ENCODE measurements at regions not wholly inside any gene's neighbourhood (a gene's known extent, or its start where the extent isn't known, plus 50 kb on each side); places are given as distances from the start of the nearest gene placed in this dataset.

DNA sequence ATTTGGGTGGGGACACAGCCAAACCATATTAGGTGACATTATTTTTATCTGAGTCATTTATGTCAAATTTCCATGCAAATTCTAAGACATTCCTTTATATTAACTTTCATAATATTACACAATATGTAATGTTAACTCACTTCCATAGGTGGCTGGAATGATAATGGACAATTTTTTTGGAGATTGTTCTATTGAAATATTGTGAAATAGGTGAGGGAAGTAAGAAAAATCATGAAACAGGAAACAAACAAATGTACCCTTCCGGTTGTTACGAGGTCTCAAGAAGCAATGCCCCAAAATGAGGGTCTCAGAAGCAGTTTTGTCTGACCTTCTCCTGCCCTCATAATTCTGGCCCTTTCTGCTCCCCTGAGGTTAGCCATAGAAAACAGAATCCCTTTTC is 306.5 kb downstream of the HDGFL1 start:
- no peak overlapping the region for H3K9ac ChIP-seq (ENCODE audit: low read depth in 1 of 2, low read length in 2 of 2)
- H3K27ac ChIP-seq (ENCODE audit: low read depth in 1 of 2, low read length in 2 of 2): no peak overlapping the region
- TF ChIP-seq FOXA1 (IDR thresholded peaks at IDR 0.05): no peak
- no peak for TF ChIP-seq ATF3 (IDR thresholded peaks at IDR 0.05)
- TF ChIP-seq, protein P1, sequence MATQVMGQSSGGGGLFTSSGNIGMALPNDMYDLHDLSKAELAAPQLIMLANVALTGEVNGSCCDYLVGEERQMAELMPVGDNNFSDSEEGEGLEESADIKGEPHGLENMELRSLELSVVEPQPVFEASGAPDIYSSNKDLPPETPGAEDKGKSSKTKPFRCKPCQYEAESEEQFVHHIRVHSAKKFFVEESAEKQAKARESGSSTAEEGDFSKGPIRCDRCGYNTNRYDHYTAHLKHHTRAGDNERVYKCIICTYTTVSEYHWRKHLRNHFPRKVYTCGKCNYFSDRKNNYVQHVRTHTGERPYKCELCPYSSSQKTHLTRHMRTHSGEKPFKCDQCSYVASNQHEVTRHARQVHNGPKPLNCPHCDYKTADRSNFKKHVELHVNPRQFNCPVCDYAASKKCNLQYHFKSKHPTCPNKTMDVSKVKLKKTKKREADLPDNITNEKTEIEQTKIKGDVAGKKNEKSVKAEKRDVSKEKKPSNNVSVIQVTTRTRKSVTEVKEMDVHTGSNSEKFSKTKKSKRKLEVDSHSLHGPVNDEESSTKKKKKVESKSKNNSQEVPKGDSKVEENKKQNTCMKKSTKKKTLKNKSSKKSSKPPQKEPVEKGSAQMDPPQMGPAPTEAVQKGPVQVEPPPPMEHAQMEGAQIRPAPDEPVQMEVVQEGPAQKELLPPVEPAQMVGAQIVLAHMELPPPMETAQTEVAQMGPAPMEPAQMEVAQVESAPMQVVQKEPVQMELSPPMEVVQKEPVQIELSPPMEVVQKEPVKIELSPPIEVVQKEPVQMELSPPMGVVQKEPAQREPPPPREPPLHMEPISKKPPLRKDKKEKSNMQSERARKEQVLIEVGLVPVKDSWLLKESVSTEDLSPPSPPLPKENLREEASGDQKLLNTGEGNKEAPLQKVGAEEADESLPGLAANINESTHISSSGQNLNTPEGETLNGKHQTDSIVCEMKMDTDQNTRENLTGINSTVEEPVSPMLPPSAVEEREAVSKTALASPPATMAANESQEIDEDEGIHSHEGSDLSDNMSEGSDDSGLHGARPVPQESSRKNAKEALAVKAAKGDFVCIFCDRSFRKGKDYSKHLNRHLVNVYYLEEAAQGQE (IDR thresholded peaks at IDR 0.05): no peak
- no peak for TF ChIP-seq CTCF (IDR thresholded peaks at IDR 0.05; ENCODE audit: low read depth, low read length, missing input control)
- TF ChIP-seq, protein P2, sequence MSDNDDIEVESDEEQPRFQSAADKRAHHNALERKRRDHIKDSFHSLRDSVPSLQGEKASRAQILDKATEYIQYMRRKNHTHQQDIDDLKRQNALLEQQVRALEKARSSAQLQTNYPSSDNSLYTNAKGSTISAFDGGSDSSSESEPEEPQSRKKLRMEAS (IDR thresholded peaks at IDR 0.05): no peak
- TF ChIP-seq TAF1 (conservative IDR thresholded peaks at IDR 0.05): no peak
- TF ChIP-seq NR2F2 (IDR thresholded peaks at IDR 0.05): no peak
- TF ChIP-seq EGR1 (IDR thresholded peaks at IDR 0.05; ENCODE audit: low read depth in 2 of 2): no peak
- no peak for TF ChIP-seq SP1 (IDR thresholded peaks at IDR 0.05)
- H3K4me3 ChIP-seq (ENCODE audit: low read depth in 1 of 3, low read length in 3 of 3): no peak overlapping the region
- DNase-seq (ENCODE audit: low spot score): no peak
- WGBS: 92% methylated on average over 2 of the region's 2 CpGs
- H3K27me3 ChIP-seq (ENCODE audit: control insufficient read depth in 4 of 4, insufficient read depth in 4 of 4, low read length in 3 of 4): no peaks in the 10 kb centered on the region
- H3K9me3 ChIP-seq (ENCODE audit: control insufficient read depth in 4 of 4, low read length in 3 of 4): no peaks in the 10 kb centered on the region
- no peaks in the 10 kb centered on the region for H3K36me3 ChIP-seq (ENCODE audit: control insufficient read depth in 4 of 4, insufficient read depth in 3 of 4, low read depth in 1 of 4, low read length in 3 of 4)
- H3K4me1 ChIP-seq (ENCODE audit: control insufficient read depth in 4 of 4, insufficient read depth in 4 of 4, low read length in 3 of 4): no peaks in the 10 kb centered on the region

- no peak overlapping the region for H3K27ac ChIP-seq (ENCODE audit: low read depth in 1 of 2, low read length in 2 of 2)
- DNase-seq (ENCODE audit: low spot score): no peak
- no peak overlapping the region for H3K9ac ChIP-seq (ENCODE audit: low read depth in 1 of 2, low read length in 2 of 2)
- H3K27me3 ChIP-seq (ENCODE audit: control insufficient read depth in 4 of 4, insufficient read depth in 4 of 4, low read length in 3 of 4): no peaks in the 10 kb centered on the region
- no peak overlapping the region for H3K4me3 ChIP-seq (ENCODE audit: low read depth in 1 of 3, low read length in 3 of 3)
- no peak for TF ChIP-seq FOXA2 (IDR thresholded peaks at IDR 0.05)
- no peak for TF ChIP-seq CTCF (IDR thresholded peaks at IDR 0.05; ENCODE audit: low read depth, low read length, missing input control)
- TF ChIP-seq GABPA (IDR thresholded peaks at IDR 0.05 in 1 of 2, conservative IDR thresholded peaks at IDR 0.05 in 1 of 2): no peak
- no peak for TF ChIP-seq HNF4G (IDR thresholded peaks at IDR 0.05)
- TF ChIP-seq JUND (IDR thresholded peaks at IDR 0.05): no peak
- TF ChIP-seq, protein P1 (IDR thresholded peaks at IDR 0.05): no peak
- no peak for TF ChIP-seq EGR1 (IDR thresholded peaks at IDR 0.05; ENCODE audit: low read depth in 2 of 2)
- TF ChIP-seq ATF3 (IDR thresholded peaks at IDR 0.05): no peak
- TF ChIP-seq NR2F2 (IDR thresholded peaks at IDR 0.05): no peak
- TF ChIP-seq FOXA1 (IDR thresholded peaks at IDR 0.05): no peak
- TF ChIP-seq SP1 (IDR thresholded peaks at IDR 0.05): no peak
- no peak for TF ChIP-seq TAF1 (conservative IDR thresholded peaks at IDR 0.05)
- TF ChIP-seq, protein P3, sequence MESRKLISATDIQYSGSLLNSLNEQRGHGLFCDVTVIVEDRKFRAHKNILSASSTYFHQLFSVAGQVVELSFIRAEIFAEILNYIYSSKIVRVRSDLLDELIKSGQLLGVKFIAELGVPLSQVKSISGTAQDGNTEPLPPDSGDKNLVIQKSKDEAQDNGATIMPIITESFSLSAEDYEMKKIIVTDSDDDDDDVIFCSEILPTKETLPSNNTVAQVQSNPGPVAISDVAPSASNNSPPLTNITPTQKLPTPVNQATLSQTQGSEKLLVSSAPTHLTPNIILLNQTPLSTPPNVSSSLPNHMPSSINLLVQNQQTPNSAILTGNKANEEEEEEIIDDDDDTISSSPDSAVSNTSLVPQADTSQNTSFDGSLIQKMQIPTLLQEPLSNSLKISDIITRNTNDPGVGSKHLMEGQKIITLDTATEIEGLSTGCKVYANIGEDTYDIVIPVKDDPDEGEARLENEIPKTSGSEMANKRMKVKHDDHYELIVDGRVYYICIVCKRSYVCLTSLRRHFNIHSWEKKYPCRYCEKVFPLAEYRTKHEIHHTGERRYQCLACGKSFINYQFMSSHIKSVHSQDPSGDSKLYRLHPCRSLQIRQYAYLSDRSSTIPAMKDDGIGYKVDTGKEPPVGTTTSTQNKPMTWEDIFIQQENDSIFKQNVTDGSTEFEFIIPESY (IDR thresholded peaks at IDR 0.05): no peak
- no peak for TF ChIP-seq RAD21 (IDR thresholded peaks at IDR 0.05)
- TF ChIP-seq, protein P2 (IDR thresholded peaks at IDR 0.05): no peak
- TF ChIP-seq RXRA (IDR thresholded peaks at IDR 0.05): no peak
- no peak for TF ChIP-seq HNF4A (conservative IDR thresholded peaks at IDR 0.05)
- 62% methylated on average over 3 of the region's 3 CpGs for WGBS
- no peaks in the 10 kb centered on the region for H3K4me1 ChIP-seq (ENCODE audit: control insufficient read depth in 4 of 4, insufficient read depth in 4 of 4, low read length in 3 of 4)
- H3K36me3 ChIP-seq (ENCODE audit: control insufficient read depth in 4 of 4, insufficient read depth in 3 of 4, low read depth in 1 of 4, low read length in 3 of 4): no peaks in the 10 kb centered on the region
- no peaks in the 10 kb centered on the region for H3K9me3 ChIP-seq (ENCODE audit: control insufficient read depth in 4 of 4, low read length in 3 of 4)
Measured at GRCh38 chr6:22878324-22878701, 308.9 kb downstream of the HDGFL1 start.
